Stimulated activated naive CD8-positive, alpha-beta T cell treated with anti-CD3 and anti-CD28 coated beads, Interleukin-15, amount 100 ng/mL, for 72 hours (primary cell): ENCODE measurements at regions not wholly inside any gene's neighbourhood (a gene's known extent, or its start where the extent isn't known, plus 50 kb on each side); places are given as distances from the start of the nearest gene placed in this dataset.

Experiments used
- ATAC-seq: fragments of 150-1000 bp; cut with Tn5 transposase; 2 replicates; pipeline ENCODE4 v1.10.0; 2021; ENCODE audit warnings: mild to moderate bottlenecking, moderate library complexity
- DNase-seq, 2 donors: peaks; one replicate each; pipeline ENCODE4 v3.0.0; 2021 to 2022
- H3K27ac Mint-ChIP-seq, 2 donors: one replicate each; pipeline ENCODE4 v1.8.0; 2022; ENCODE audit warnings: mild to moderate bottlenecking in 2 of 2, mixed read lengths in 2 of 2, moderate library complexity in 2 of 2
- H3K27me3 Mint-ChIP-seq: one replicate; pipeline ENCODE4 v1.8.0; 2022; ENCODE audit warnings: mixed read lengths
- H3K4me1 Mint-ChIP-seq: one replicate; pipeline ENCODE4 v1.8.0; 2022; ENCODE audit warnings: mild to moderate bottlenecking, mixed read lengths
- H3K4me3 Mint-ChIP-seq, 2 donors: one replicate each; pipeline ENCODE4 v1.8.0; 2022; ENCODE audit warnings: mild to moderate bottlenecking in 2 of 2, mixed read lengths in 2 of 2, moderate library complexity in 1 of 2
- H3K9me3 Mint-ChIP-seq, 2 donors: one replicate each; pipeline ENCODE4 v1.8.0; 2022; ENCODE audit warnings: mixed read lengths in 2 of 2

GRCh38 chr2:58926112-58926511 is 685.0 kb upstream of the FANCL start:
- DNase-seq, result no peak
- H3K27ac Mint-ChIP-seq, result no peak overlapping the region
- no peak overlapping the region for H3K4me3 Mint-ChIP-seq
- H3K27me3 Mint-ChIP-seq, result peaks cover 7% of the 10 kb centered on the region
- ATAC-seq, result no peak
- H3K4me1 Mint-ChIP-seq, result no peaks in the 10 kb centered on the region
- H3K9me3 Mint-ChIP-seq, result no peaks in the 10 kb centered on the region

GRCh38 chr2:58925676-58926081 is 684.6 kb upstream of the FANCL start:
- H3K4me1 Mint-ChIP-seq, result no peaks in the 10 kb centered on the region
- no peaks in the 10 kb centered on the region for H3K9me3 Mint-ChIP-seq
- H3K27ac Mint-ChIP-seq, result no peak overlapping the region
- peaks cover 7% of the 10 kb centered on the region for H3K27me3 Mint-ChIP-seq
- no peak for DNase-seq
- no peak overlapping the region for H3K4me3 Mint-ChIP-seq
- ATAC-seq, result no peak

DNA sequence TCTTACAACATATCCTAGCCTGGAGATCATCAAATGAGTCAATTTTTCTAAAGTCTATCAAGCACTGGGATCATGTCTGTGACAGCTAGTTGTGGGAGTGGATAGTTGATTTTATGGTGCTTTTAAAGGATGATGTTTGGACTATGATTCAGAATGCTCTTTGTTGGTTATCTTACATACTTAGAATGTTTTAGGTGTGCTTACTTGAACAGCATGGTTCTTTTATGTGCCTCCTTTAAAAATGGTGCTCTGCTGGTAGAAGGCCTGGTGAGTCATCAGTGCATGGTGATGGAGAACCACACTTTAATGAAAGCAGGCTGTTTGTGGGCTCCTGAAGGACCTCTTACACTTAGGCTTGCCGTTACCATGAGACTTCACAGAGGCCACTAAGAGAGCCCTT is 682.7 kb upstream of the FANCL start:
- no peak overlapping the region for H3K27ac Mint-ChIP-seq
- no peaks in the 10 kb centered on the region for H3K4me1 Mint-ChIP-seq
- no peak for ATAC-seq
- H3K9me3 Mint-ChIP-seq, result no peaks in the 10 kb centered on the region
- no peak overlapping the region for H3K4me3 Mint-ChIP-seq
- no peak for DNase-seq
- peaks cover 7% of the 10 kb centered on the region for H3K27me3 Mint-ChIP-seq

DNA sequence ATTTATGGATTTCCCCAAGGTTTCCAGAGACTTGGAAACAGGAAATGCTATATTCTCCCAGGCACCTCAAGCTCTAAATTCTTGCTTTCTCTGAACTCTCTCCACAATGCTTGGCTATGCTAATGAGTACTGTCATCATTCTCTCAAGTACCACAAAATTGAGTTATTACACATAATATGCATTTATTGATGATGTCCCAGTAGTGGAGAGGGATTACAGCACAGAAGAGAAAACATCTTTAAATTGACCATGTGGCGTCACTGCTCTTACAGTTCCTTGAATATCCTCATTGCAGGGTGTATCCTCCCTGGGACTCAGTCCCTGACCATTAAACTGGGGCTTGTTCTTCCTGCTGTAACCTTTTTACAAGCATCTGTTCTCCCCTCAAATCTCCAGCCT is 681.1 kb upstream of the FANCL start:
- DNase-seq (no peak), ATAC-seq (no peak)
- Mint-ChIP-seq H3K27me3 (peaks cover 7% of the 10 kb centered on the region), H3K4me1 (no peaks in the 10 kb centered on the region), H3K4me3 (no peak overlapping the region), H3K9me3 (no peaks in the 10 kb centered on the region), H3K27ac (no peak overlapping the region)

DNA sequence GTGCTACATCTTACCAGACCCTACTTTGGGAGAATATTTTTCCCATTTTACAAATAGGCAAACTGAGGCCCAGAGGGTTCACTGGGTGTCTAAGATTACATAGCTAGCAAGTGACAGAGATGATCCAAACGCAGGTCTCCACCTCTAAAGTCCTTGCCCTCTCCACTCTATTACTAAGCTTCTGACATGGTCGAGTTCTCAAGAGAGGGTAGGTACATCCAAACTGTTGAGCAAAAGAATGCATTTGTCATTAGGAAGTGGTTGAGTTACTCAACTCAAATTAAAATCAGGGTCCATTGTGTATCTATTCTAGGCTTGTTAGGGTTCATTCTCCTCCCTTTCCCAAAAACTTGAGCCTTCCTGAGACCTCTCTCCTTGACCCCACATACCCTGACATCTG is 680.6 kb upstream of the FANCL start:
- H3K27ac Mint-ChIP-seq, result no peak overlapping the region
- DNase-seq (no peak), ATAC-seq (no peak)
- H3K4me3 Mint-ChIP-seq, result no peak overlapping the region
- no peaks in the 10 kb centered on the region for H3K9me3 Mint-ChIP-seq
- peaks cover 7% of the 10 kb centered on the region for H3K27me3 Mint-ChIP-seq
- H3K4me1 Mint-ChIP-seq, result no peaks in the 10 kb centered on the region

DNA sequence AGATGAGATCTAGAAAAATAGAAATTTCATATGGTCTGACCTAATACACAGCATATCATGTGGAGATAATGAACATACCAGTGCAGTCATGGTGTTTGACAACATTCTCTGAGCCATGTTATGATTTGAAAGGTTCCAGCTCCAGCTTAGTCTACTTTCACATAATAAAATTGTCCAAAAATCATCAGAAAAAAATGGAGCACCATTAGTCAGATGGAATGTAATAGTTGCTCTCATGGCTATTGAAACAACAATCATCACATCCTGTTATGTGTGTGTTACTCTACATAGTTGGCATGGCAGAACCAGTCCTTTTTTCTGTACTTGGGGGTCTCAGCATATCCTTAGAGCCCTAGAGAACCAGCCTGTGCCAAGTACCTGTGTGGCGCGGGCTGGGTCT is 678.9 kb upstream of the FANCL start:
- no peak for DNase-seq
- no peak overlapping the region for H3K4me3 Mint-ChIP-seq
- H3K9me3 Mint-ChIP-seq, result no peaks in the 10 kb centered on the region
- H3K4me1 Mint-ChIP-seq, result no peaks in the 10 kb centered on the region
- no peak for ATAC-seq
- H3K27ac Mint-ChIP-seq, result no peak overlapping the region
- peaks cover 7% of the 10 kb centered on the region for H3K27me3 Mint-ChIP-seq

DNA sequence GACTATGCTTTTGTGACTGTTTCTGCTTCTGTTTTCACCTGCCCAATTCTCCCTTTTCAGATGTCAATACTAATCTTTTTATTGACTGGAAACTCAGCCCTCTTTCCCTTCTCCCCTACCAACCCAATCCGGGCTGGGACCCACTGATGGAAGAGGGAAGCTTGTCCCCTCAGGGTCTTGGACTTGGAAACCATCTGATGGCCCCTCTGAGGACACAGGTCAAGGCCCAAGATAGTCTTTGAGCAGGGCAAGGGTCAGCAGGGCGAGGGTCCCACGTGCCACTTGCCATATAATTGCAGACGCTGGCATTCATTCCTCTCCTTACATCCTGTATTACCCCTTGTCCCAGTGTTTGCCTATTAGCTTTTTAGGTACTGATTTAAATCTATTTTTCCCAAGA is 678.2 kb upstream of the FANCL start:
- no peak overlapping the region for H3K27ac Mint-ChIP-seq
- H3K9me3 Mint-ChIP-seq, result no peaks in the 10 kb centered on the region
- no peak for DNase-seq
- H3K4me3 Mint-ChIP-seq, result no peak overlapping the region
- peaks cover 7% of the 10 kb centered on the region for H3K27me3 Mint-ChIP-seq
- ATAC-seq, result no peak
- H3K4me1 Mint-ChIP-seq, result no peaks in the 10 kb centered on the region

DNA sequence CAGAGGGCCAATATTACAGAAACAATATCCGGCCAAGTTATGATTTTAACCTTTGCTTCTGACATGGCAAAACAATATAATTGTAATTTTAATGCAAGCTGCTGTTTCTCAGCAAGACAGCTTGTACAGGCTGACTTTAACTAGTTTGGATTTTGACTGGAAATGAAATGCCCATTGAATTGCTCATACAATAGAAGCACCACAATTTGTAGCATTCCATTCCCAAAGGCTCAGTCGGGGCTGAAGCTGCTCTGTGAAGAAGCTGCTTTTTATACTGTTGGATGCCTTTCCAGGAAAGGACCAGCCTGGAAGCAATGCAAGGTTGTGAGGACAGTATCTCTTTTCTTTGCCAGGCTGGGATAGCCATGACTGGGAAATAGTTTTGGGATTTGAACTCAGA is 677.0 kb upstream of the FANCL start:
- DNase-seq, result no peak
- H3K4me1 Mint-ChIP-seq, result no peaks in the 10 kb centered on the region
- H3K9me3 Mint-ChIP-seq, result no peaks in the 10 kb centered on the region
- H3K27me3 Mint-ChIP-seq, result peaks cover 7% of the 10 kb centered on the region
- no peak overlapping the region for H3K4me3 Mint-ChIP-seq
- H3K27ac Mint-ChIP-seq, result no peak overlapping the region
- no peak for ATAC-seq

DNA sequence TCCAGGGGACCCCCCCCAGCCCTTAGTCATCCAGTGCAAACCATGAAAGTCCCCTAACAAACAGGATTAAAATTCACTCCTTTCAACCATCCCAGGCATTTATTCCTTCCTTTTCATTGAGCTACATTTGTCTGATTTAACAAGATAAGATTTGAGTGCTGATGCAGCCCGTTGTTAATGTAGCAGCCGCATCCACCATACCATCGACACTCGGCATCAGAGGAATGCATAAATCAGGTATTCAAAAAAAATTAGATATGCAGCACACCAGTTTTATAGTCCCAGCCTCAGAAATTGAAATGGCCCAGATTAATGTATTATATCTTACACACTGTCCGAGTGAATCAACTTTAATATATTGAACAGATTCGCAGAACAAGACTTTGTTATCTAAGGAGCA is 676.5 kb upstream of the FANCL start:
- no peak overlapping the region for H3K27ac Mint-ChIP-seq
- no peaks in the 10 kb centered on the region for H3K9me3 Mint-ChIP-seq
- H3K27me3 Mint-ChIP-seq, result peaks cover 2% of the 10 kb centered on the region
- ATAC-seq (no peak), DNase-seq (no peak)
- no peaks in the 10 kb centered on the region for H3K4me1 Mint-ChIP-seq
- no peak overlapping the region for H3K4me3 Mint-ChIP-seq

DNA sequence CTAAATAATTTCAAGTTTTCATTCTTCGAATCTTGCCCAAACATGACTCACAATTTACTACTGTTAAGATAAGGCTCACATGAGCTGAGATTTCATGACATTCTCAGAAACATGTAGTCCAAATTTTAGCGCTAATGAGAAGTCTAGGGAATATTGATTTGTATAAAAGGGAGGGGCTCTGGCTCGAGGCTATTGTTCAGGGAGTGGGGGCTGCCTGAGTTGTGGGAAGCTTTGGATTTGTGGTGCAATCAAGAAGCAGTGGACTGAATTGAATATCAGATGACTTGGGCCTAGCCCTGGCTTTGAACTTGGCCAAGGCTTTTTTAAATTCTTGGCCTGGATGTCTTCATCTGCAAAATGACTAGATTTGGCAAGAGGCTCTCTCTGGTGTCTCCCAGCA is 674.9 kb upstream of the FANCL start:
- ATAC-seq (no peak), DNase-seq (no peak)
- Mint-ChIP-seq H3K9me3 (no peaks in the 10 kb centered on the region), H3K4me1 (no peaks in the 10 kb centered on the region), H3K27ac (no peak overlapping the region), H3K27me3 (no peaks in the 10 kb centered on the region), H3K4me3 (no peak overlapping the region)

DNA sequence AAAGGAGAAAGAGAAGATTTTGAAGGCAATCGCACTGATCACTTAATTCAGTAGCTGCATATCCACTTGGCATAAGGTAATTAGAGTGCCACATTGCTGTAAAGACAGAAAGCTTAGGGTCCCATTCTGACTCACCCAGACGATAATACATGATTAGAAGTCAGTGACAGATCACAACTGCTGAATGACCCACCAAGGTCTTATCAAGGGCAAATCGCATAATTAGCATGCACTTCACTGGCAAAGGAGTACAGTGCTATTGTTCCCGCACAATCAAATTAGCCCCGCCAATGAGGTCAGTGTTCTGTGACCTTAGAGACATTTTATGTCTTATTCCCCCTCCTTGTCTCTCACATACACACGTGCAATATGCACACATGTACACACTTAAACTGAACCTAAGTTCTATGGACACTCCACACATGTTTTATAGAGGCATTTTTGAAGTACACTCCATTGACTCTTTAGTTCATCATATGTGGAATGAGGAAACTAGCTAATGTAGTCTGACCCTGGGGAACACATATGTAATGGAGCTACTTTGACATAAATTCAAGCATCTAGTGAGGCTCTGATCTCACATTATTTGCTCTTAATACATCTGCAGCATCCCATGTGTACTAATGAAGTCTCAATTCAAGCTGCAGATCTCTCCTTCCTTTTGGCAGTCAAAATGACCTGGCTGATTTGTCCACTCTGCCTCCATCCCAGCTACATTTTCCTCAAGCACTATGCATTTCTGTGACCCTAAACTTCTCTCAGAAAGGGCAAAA is 673.8 kb upstream of the FANCL start:
- H3K9me3 Mint-ChIP-seq, result no peaks in the 10 kb centered on the region
- H3K4me1 Mint-ChIP-seq, result no peaks in the 10 kb centered on the region
- ATAC-seq (no peak), DNase-seq (no peak)
- no peak overlapping the region for H3K27ac Mint-ChIP-seq
- no peaks in the 10 kb centered on the region for H3K27me3 Mint-ChIP-seq
- H3K4me3 Mint-ChIP-seq, result no peak overlapping the region

- H3K9me3 Mint-ChIP-seq, result no peaks in the 10 kb centered on the region
- DNase-seq (no peak), ATAC-seq (no peak)
- no peaks in the 10 kb centered on the region for H3K4me1 Mint-ChIP-seq
- H3K27me3 Mint-ChIP-seq, result no peaks in the 10 kb centered on the region
- no peak overlapping the region for H3K27ac Mint-ChIP-seq
- H3K4me3 Mint-ChIP-seq, result no peak overlapping the region
These were observed 672.1 kb upstream of the FANCL start for GRCh38 chr2:58913082-58913726.

- Mint-ChIP-seq H3K4me3 (no peak overlapping the region), H3K27me3 (no peaks in the 10 kb centered on the region), H3K9me3 (no peaks in the 10 kb centered on the region), H3K27ac (no peak overlapping the region), H3K4me1 (no peaks in the 10 kb centered on the region)
- DNase-seq, result no peak
- ATAC-seq, result no peak
These were observed 670.8 kb upstream of the FANCL start for GRCh38 chr2:58911877-58912276.

DNA sequence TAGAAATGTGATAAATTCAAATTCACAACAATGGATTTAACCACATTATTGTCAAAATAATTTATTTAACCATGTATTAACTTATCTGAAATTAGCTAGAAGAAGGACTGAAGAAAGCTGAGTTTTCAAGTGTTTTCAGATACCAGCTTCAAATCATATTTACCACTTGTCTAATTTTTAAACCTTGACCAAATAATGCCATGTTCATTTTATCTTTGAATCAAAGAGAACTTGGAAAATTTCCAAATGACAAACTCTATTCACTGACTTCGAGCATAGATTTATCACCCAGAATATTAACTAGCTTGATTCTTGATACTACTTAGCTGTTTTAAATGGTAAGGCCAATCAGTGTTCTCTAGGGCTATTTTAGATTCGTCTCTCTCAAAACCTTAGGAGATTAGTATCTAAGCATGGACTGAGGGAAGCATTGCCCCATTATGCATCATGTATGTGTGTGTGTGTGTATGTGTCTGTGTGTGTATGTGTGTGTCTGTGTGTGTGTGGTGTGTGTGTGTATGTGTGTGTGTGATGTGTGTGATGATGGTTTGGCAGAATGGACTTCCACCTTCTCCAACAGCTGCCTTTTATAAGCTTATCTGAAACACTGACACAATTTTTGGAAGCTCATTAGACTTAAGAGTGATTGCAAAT is 667.5 kb upstream of the FANCL start:
- Mint-ChIP-seq H3K4me3 (no peak overlapping the region), H3K9me3 (no peaks in the 10 kb centered on the region), H3K27me3 (no peaks in the 10 kb centered on the region), H3K4me1 (no peaks in the 10 kb centered on the region), H3K27ac (no peak overlapping the region)
- ATAC-seq (no peak), DNase-seq (no peak)

DNA sequence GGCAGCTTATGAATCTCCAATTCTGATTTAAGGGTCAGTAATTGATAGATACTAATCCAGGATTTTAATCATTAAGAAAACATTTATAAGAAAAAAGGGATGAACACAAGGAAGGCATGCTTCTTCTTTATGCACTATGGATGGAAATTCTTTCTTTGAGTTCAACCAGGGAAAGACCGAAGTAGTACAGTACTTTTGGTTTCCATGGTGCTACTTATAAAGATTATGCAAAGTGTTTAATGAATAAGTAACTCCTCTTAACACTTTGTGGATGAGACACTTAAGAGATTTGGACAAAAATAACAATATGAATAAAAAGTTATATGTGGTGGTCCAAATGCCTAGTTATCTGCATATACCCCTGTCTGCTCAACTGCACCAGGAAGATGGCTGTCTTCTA is 666.5 kb upstream of the FANCL start:
- H3K4me1 Mint-ChIP-seq, result no peaks in the 10 kb centered on the region
- H3K27me3 Mint-ChIP-seq, result peaks cover 4% of the 10 kb centered on the region
- DNase-seq (no peak), ATAC-seq (no peak)
- H3K27ac Mint-ChIP-seq, result no peak overlapping the region
- H3K9me3 Mint-ChIP-seq, result no peaks in the 10 kb centered on the region
- H3K4me3 Mint-ChIP-seq, result no peak overlapping the region

DNA sequence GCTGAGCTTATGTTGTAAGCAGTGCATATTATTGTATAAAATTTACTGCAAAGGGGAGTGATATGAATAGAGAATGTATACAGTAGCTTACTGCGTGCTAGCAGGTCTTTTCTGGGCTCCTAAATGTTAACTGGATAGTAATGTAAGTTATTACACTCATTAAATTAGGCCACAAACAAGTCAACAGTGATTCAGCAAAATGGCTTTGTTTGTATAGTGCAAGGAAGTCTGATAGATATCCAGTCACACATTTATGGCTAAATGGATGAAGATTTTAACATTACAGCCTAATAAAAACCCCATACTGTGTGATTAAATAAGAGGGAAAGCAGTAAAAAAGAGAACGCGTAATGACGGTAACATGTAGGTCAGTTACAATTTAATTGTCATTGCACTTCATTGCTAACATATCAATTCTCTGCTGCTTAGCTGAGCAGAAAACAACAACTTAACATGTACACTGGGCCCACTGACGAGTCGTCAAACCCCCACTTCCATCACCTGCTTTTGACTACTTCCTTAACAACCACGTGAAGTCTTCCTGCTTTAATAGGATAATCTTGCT is 665.0 kb upstream of the FANCL start:
- DNase-seq (no peak), ATAC-seq (no peak)
- Mint-ChIP-seq H3K4me3 (no peak overlapping the region), H3K9me3 (no peaks in the 10 kb centered on the region), H3K4me1 (no peaks in the 10 kb centered on the region), H3K27ac (no peak overlapping the region), H3K27me3 (peaks cover 8% of the 10 kb centered on the region)
